ENCODE measurements at regions not wholly inside any gene's neighbourhood (a gene's known extent, or its start where the extent isn't known, plus 50 kb on each side); places are given as distances from the start of the nearest gene placed in this dataset.
"Not testable (repeated sequence)": the region's sequence is repeated elsewhere in the genome, so short reads cannot be mapped to it uniquely, and the experiment has no call there.

GRCh38 chr10:63675171-63675570 lies 154.0 kb downstream of the REEP3 start:
- DNase-seq (ENCODE audit: low spot score) = no peak
- in situ Hi-C loops (cut with HindIII; ENCODE audit: low sequenced_read_pairs) = no loop called here

DNA sequence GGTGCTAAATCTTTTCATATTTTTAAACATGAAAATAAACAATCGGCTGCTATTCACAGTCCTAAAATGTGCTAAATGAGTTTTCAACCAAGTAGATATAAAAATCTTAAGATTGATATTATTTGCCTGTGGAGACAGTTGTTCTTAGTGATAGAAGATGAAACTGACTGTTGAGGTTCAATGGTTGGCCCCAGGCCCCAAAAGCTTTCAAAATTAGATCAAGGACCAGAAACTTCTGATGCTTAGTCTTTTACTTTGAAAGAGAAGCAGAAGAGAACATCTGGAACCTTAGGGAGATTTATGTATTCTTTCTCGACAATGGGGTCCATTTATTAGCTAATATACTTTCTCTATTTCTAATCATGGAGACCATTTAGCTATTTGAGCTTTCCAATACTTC lies 155.8 kb downstream of the REEP3 start:
- no peak for DNase-seq (ENCODE audit: low spot score)
- in situ Hi-C loops (cut with HindIII; ENCODE audit: low sequenced_read_pairs) = no loop called here

DNA sequence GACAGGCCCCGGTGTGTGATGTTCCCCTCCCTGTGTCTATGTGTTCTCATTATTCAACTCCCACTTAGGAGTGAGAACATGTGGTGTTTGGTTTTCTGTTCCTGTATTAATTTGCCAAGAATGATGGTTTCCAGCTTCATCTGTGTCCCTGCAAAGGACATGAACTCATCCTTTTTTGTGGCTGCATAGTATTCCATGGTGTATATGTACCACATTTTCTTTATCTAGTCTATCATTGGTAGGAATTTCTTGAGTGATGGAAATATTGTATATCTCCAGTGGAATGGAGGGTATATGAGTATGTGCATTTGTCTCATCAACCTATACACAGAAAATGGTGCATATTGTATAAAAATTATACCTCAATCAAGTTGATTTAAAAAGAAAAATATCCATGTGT lies 159.3 kb downstream of the REEP3 start:
- DNase-seq (ENCODE audit: low spot score); in situ Hi-C loops (cut with HindIII; ENCODE audit: low sequenced_read_pairs): not testable (repeated sequence)

- in situ Hi-C loops (cut with HindIII; ENCODE audit: low sequenced_read_pairs) = no loop called here
- no peak for DNase-seq (ENCODE audit: low spot score)
Measured at GRCh38 chr10:63681993-63682697, 160.9 kb downstream of the REEP3 start.

- in situ Hi-C loops (cut with HindIII; ENCODE audit: low sequenced_read_pairs); DNase-seq (ENCODE audit: low spot score): not testable (repeated sequence)
Measured at GRCh38 chr10:63682698-63683052, 161.5 kb downstream of the REEP3 start.

- DNase-seq (ENCODE audit: low spot score) = no peak
- in situ Hi-C loops (cut with HindIII; ENCODE audit: low sequenced_read_pairs) = no loop called here
Measured at GRCh38 chr10:63683223-63683622, 162.0 kb downstream of the REEP3 start.

GRCh38 chr10:63683686-63684085 lies 162.5 kb downstream of the REEP3 start:
- no peak for DNase-seq (ENCODE audit: low spot score)
- in situ Hi-C loops (cut with HindIII; ENCODE audit: low sequenced_read_pairs) = no loop called here

DNA sequence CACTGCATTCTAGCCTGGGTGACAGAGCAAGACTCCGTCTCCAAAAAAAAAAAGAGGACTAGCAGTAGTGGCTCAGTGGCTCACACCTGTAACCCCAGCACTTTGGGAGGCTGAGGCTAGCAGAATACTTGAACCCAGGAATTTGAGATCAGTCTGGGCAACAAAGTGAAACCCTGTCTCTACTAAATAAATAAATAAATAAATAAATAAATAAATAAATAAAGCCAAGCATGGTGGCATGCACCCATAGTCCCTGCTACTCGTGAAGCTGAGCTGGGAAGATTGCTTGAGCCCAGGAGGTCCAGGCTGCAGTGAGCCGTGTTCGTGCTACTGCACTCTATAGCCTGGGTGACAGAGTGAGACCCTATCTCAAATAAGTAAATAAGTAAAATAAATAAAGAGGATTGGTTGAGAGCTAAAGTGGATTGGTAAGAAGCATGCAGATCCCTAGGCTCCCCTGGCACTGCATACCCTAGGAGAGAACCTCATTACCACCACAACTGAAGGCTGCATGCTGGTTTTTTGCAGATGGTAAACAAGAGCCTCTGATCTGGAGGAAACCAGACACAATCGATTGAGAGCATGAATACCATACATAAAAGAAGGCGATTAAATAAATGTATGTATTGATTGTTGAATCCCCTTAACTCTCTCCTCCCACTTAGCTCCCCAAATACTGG lies 163.2 kb downstream of the REEP3 start:
- DNase-seq (ENCODE audit: low spot score) = no peak
- in situ Hi-C loops (cut with HindIII; ENCODE audit: low sequenced_read_pairs) = no loop called here

DNA sequence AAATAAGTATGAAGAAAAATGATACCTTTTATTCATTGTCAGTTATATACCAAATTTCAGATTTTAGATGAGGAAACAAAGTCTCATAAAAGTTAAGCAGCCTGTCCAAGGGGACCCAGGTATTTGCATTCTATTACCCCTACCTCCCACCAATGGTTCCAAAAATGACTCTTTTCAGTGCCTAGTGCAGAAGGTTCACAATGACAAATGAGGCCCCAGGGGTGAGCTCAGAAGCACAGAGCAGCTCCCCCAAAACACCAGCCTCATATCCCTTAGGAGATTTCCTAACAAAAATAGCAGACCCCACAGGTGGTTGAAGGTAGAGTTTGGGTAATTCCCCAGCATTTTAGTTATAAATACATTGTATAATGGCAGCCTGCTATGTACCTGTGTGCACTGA lies 168.6 kb downstream of the REEP3 start:
- in situ Hi-C loops (cut with HindIII; ENCODE audit: low sequenced_read_pairs) = no loop called here
- DNase-seq (ENCODE audit: low spot score) = no peak

GRCh38 chr10:63692220-63692896 lies 171.2 kb downstream of the REEP3 start:
- no peak for DNase-seq (ENCODE audit: low spot score)
- in situ Hi-C loops (cut with HindIII; ENCODE audit: low sequenced_read_pairs) = no loop called here

GRCh38 chr10:63693021-63693420 lies 171.8 kb downstream of the REEP3 start:
- DNase-seq (ENCODE audit: low spot score); in situ Hi-C loops (cut with HindIII; ENCODE audit: low sequenced_read_pairs): not testable (repeated sequence)

GRCh38 chr10:63696205-63696604 lies 175.0 kb downstream of the REEP3 start:
- in situ Hi-C loops (cut with HindIII; ENCODE audit: low sequenced_read_pairs) = no loop called here
- no peak for DNase-seq (ENCODE audit: low spot score)

DNA sequence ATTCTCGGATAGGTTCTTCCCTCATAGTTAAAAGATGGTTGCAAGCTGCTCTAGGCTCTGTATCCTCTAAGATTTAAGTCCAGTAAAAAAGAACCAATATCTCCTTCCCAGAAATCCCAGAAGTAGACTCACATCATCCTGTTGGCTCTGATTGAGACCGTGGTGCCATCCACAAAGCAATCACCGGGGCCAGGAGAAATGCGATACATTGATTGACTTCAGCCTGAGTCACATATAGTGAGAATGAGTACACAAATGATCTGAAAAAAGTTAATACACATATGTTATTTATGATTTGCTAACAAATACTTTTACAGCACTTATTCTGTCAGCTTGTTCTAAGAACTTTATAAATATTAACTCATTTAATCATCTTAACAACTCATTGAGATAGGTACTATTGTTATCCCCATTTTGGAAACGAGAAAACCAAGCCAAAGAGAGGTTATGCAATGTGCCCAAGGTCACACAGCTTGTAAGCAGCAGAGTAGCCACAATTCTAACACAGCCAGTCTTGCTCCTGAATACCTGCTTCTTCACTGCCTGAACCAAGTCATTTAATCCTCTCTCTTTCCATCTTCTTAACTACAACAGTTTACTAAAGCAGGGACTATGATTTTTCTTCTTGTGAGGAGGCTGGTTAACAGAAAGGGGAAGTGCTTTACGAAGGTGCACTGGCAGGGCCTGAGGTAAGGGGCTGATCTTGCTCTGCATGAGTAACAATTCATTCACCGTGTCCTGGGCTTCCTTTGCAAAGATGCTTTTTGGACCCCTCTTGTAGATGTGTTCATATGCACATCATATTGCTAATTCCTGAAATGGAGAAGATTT lies 177.0 kb downstream of the REEP3 start:
- in situ Hi-C loops (cut with HindIII; ENCODE audit: low sequenced_read_pairs) = no loop called here
- no peak for DNase-seq (ENCODE audit: low spot score)

GRCh38 chr10:63698787-63699150 lies 177.6 kb downstream of the REEP3 start:
- no peak for DNase-seq (ENCODE audit: low spot score)
- in situ Hi-C loops (cut with HindIII; ENCODE audit: low sequenced_read_pairs) = no loop called here

DNA sequence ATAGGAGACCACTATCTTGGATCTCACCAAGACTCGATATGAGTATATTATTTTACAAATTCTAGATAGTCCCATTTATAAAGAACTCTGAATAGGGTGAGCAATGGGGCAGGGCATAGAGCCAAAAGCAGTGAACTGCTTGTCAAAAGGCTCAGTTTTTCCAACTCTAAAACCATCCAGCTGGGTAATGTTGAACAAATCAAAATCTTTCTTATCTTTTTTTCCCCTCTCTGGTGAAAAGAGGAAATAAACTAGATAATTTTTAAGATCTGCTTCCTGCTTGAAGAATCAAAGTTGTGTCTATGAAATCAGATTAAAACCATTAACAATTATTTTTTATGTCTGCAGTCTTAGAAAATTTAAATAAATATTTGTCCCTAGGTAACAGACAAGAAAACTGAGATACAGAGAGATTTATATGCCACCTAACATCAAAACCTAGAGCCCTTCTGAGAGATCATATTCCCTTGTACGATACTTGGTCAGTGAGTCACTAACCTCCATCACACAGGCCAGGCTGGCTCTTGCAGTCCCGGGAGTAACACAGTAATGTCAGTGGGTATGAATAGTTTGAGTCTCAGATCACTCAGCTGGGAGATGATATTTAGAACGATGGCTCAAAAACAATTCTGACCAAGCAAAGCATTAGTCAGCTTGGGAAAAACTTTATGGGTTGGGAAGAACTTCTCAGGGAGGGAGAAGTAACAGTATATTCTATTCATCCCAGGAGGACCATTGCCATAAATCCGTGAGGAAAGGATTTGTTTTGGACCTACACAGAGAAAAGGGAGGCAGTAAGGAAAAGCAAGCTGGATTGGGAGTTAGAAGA lies 178.8 kb downstream of the REEP3 start:
- DNase-seq (ENCODE audit: low spot score) = no peak
- in situ Hi-C loops (cut with HindIII; ENCODE audit: low sequenced_read_pairs) = no loop called here

DNA sequence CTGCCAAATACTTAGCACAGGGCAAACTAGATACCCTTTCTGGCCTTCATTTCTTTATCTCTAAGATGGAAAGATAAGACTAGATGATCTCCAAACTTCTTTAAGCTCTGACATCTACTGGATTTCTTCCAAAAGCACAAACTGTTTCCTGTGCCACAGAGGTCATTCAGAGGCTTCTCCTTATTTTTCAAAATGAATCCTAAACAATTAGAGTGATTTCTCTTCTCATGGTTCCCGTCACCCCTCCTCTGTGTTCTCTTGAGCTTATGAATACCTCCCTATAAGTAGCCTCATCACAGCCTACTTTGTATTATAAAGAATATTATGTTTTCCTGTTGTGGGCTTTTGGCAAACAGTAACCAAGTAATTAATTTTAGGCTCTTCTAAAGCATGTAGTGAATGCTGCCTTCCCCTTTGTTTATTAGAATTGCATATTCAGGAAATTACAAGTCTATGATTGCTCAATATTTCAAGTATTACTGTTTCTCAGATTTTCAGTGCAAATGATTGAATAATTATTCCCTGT lies 179.5 kb downstream of the REEP3 start:
- DNase-seq (ENCODE audit: low spot score) = no peak
- in situ Hi-C loops (cut with HindIII; ENCODE audit: low sequenced_read_pairs) = no loop called here

GRCh38 chr10:63702092-63702491 lies 180.9 kb downstream of the REEP3 start:
- in situ Hi-C loops (cut with HindIII; ENCODE audit: low sequenced_read_pairs) = no loop called here
- DNase-seq (ENCODE audit: low spot score) = no peak

DNA sequence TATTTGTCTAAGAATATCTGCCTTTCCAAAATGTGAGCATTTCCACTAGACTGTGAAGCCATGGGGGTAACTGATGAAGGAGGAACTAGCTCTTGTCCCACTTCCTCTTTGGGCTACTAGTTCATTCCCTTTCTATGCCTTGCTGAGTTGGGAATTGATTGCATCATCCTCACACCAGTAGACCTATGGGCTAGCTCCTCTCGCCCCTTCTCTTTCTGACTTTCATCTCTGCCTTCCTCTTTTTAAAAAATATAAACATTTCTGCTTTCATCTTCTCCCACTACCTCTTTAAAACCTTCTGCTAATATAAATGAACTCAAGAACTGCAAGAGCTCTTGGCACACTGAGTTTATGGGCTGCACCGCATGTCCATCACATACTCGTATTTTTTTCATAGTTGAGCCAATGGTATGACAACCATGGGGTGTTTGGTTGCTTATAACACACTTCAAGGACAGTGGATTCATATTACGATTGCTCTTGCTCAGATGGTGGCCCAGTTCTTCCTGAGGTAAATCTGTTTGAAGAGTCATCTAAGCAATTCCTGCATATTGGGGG lies 182.0 kb downstream of the REEP3 start:
- in situ Hi-C loops (cut with HindIII; ENCODE audit: low sequenced_read_pairs) = no loop called here

More for the DNA sequence above, 182.0 kb downstream of the REEP3 start:
- DNase-seq (ENCODE audit: low spot score) = no peak

Data from G401 (cell line).